CD14-positive monocyte (primary cell): ENCODE measurements at regions not wholly inside any gene's neighbourhood (a gene's known extent, or its start where the extent isn't known, plus 50 kb on each side); places are given as distances from the start of the nearest gene placed in this dataset.

ENCODE experiments used
- DNase-seq, 3 donors: peaks; one replicate each; pipeline ENCODE4 v3.0.0-alpha.2; 2011 to 2022
- H2AFZ ChIP-seq: 2 replicates; pipeline ENCODE4 v1.6.0; 2012; ENCODE audit warnings: mild to moderate bottlenecking, low read depth, low read length, inconsistent platforms; ENCODE audit not compliant: insufficient read depth, poor library complexity, severe bottlenecking
- H3K27ac ChIP-seq, 2 donors: 1 replicate in 1 of 2; 2 replicates in 1 of 2; pipeline ENCODE4 v1.5.1; 2012 to 2013; ENCODE audit warnings: low read length in 2 of 2, control low read depth in 1 of 2, inconsistent platforms in 1 of 2, low read depth in 1 of 2, mild to moderate bottlenecking in 1 of 2
- H3K27me3 ChIP-seq, 2 donors: one replicate each; pipeline versions ENCODE4 v1.6.0 to v1.6.1; 2011 to 2013; ENCODE audit warnings: low read length in 2 of 2; ENCODE audit not compliant: control insufficient read depth in 2 of 2, insufficient read depth in 2 of 2
- H3K36me3 ChIP-seq, 2 donors: replicated peaks in 1 of 2; 1 replicate in 1 of 2; 2 replicates in 1 of 2; pipeline versions ENCODE4 v1.5.1 to v1.6.1; 2012 to 2013; ENCODE audit warnings: low read length in 2 of 2, control low read depth in 1 of 2, inconsistent platforms in 1 of 2, mild to moderate bottlenecking in 1 of 2; ENCODE audit not compliant: insufficient read depth in 2 of 2, control insufficient read depth in 1 of 2
- H3K4me1 ChIP-seq, 2 donors: 1 replicate in 1 of 2; 2 replicates in 1 of 2; pipeline versions ENCODE4 v1.5.1 to v1.6.1; 2012 to 2013; ENCODE audit warnings: low read length in 2 of 2, control low read depth in 1 of 2, inconsistent platforms in 1 of 2, mild to moderate bottlenecking in 1 of 2, moderate library complexity in 1 of 2; ENCODE audit not compliant: insufficient read depth in 2 of 2, control insufficient read depth in 1 of 2
- H3K4me2 ChIP-seq: replicated peaks from 2 replicates; pipeline ENCODE3; 2012; ENCODE audit warnings: low read length, moderate library complexity, mild to moderate bottlenecking; ENCODE audit not compliant: poor library complexity, severe bottlenecking; ENCODE audit errors: extremely low read depth
- H3K4me3 ChIP-seq, 3 experiments: fragments of 200-600 bp in 1 of 3; sonication (generic) in 1 of 3; replicated peaks in 1 of 3; 1 replicate in 2 of 3; 2 replicates in 1 of 3; pipeline ENCODE4 v1.5.1; 2011 to 2013; ENCODE audit warnings: low read length in 3 of 3, mild to moderate bottlenecking in 3 of 3, control low read depth in 2 of 3, low read depth in 2 of 3, inconsistent platforms in 1 of 3, moderate library complexity in 1 of 3
- H3K79me2 ChIP-seq: 2 replicates; pipeline ENCODE4 v1.6.0; 2012; ENCODE audit warnings: mild to moderate bottlenecking, control low read depth, inconsistent platforms, low read length, moderate library complexity; ENCODE audit not compliant: insufficient read depth
- H3K9ac ChIP-seq: 2 replicates; pipeline ENCODE4 v1.6.0; 2017; ENCODE audit warnings: low read length, mild to moderate bottlenecking; ENCODE audit not compliant: insufficient read depth, poor library complexity, severe bottlenecking
- H3K9me3 ChIP-seq, 2 donors: replicated peaks in 1 of 2; 1 replicate in 1 of 2; 2 replicates in 1 of 2; pipeline versions ENCODE4 v1.5.1 to v1.6.1; 2012 to 2013; ENCODE audit warnings: low read length in 2 of 2, control low read depth in 1 of 2; ENCODE audit not compliant: control insufficient read depth in 1 of 2, insufficient read depth in 1 of 2
- H4K20me1 ChIP-seq: 2 replicates; pipeline ENCODE4 v1.6.0; 2012; ENCODE audit warnings: mild to moderate bottlenecking, low read length, control low read depth, moderate library complexity; ENCODE audit not compliant: insufficient read depth
- H3K27ac Mint-ChIP-seq, 7 donors: one replicate each; pipeline ENCODE4 v1.8.0; 2020; ENCODE audit warnings: mild to moderate bottlenecking in 7 of 7, mixed read lengths in 7 of 7, moderate library complexity in 6 of 7, inconsistent platforms in 2 of 7
- H3K27me3 Mint-ChIP-seq, 3 donors: one replicate each; pipeline ENCODE4 v1.8.0; 2021 to 2022; ENCODE audit warnings: low read depth in 3 of 3, mild to moderate bottlenecking in 3 of 3, mixed read lengths in 3 of 3, moderate library complexity in 3 of 3, inconsistent platforms in 1 of 3
- H3K36me3 Mint-ChIP-seq, 2 donors: one replicate each; pipeline ENCODE4 v1.8.0; 2020; ENCODE audit warnings: mixed read lengths in 2 of 2, inconsistent platforms in 1 of 2, mild to moderate bottlenecking in 1 of 2
- H3K4me1 Mint-ChIP-seq: one replicate; pipeline ENCODE4 v1.8.0; 2020; ENCODE audit warnings: mild to moderate bottlenecking, mixed read lengths
- H3K4me3 Mint-ChIP-seq, 2 donors: one replicate each; pipeline ENCODE4 v1.8.0; 2020; ENCODE audit warnings: mild to moderate bottlenecking in 2 of 2, mixed read lengths in 2 of 2, moderate library complexity in 1 of 2
- H3K9me3 Mint-ChIP-seq, 7 donors: one replicate each; pipeline ENCODE4 v1.8.0; 2020 to 2022; ENCODE audit warnings: mixed read lengths in 7 of 7, mild to moderate bottlenecking in 6 of 7, moderate library complexity in 6 of 7, inconsistent platforms in 2 of 7
- CTCF ChIP-seq: fragments of 200-600 bp; IDR thresholded peaks from one replicate; pipeline ENCODE4 v1.8.0; 2022; ENCODE audit warnings: antibody characterized with exemption, mild to moderate bottlenecking
- WGBS: methylation state at CpG from one replicate; pipeline ENCODE4 v1.1.5; 2013; ENCODE audit warnings: missing lambda C conversion rate; ENCODE audit not compliant: insufficient coverage; 5-methylcytosine and 5-hydroxymethylcytosine counted together
- intact Hi-C, 2 donors: fragments of 100-400 bp; cut with micrococcal nuclease; formaldehyde crosslinking; loops; one replicate each; pipeline versions ENCODE4 v1.15.0 to v1.15.1; 2023

DNA sequence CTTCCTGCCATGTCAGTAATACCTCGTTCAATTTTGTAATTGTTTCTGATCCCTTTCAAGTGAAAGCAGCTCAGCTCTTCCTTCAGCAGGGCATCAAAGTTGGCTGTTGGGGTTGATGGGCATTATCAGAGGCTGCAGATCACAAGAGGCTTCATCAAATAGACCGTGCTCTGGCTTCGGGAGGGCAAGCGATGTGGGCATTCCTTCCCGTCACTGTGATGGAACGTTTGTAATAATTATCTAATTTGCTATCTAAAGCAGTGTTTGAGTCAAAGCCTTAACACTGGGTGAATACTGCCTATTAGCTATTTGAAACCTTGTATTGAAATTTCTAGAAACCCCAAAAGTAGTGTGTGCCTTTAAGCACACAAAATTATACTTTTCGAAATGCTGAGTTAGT, 170.1 kb downstream of the OTUD1 start:
- H3K9ac ChIP-seq: no peak overlapping the region
- no peak overlapping the region for H3K4me3 Mint-ChIP-seq
- peaks cover 2 to 10% (median 5%) of the 10 kb centered on the region in 3 donors for H3K27me3 Mint-ChIP-seq
- no peaks in the 10 kb centered on the region for H3K36me3 Mint-ChIP-seq
- H3K4me1 Mint-ChIP-seq: no peaks in the 10 kb centered on the region
- H4K20me1 ChIP-seq: no peaks in the 10 kb centered on the region
- H3K79me2 ChIP-seq: no peaks in the 10 kb centered on the region
- no peak overlapping the region for H3K4me2 ChIP-seq
- no peak for TF ChIP-seq CTCF
- DNase-seq: no peak
- H3K9me3 ChIP-seq: no peaks in the 10 kb centered on the region
- WGBS: no CpG with 5 or more reads among the region's 7 CpGs
- no peaks in the 10 kb centered on the region for H3K36me3 ChIP-seq
- H2AFZ ChIP-seq: no peak overlapping the region
- H3K27ac ChIP-seq: no peak overlapping the region
- H3K9me3 Mint-ChIP-seq: peaks cover 0 to 11% (median 1%) of the 10 kb centered on the region in 7 donors
- intact Hi-C loops: no loop called here
- H3K4me3 ChIP-seq: no peak overlapping the region
- H3K4me1 ChIP-seq: no peaks in the 10 kb centered on the region
- no peaks in the 10 kb centered on the region for H3K27me3 ChIP-seq
- no peak overlapping the region for H3K27ac Mint-ChIP-seq

- H3K4me1 ChIP-seq: no peaks in the 10 kb centered on the region
- no peaks in the 10 kb centered on the region for H3K36me3 Mint-ChIP-seq
- H3K27ac Mint-ChIP-seq: no peak overlapping the region
These were observed 171.9 kb downstream of the OTUD1 start for GRCh38 chr10:23610626-23611307.

More at GRCh38 chr10:23610626-23611307, 171.9 kb downstream of the OTUD1 start:
- Histone ChIP-seq H3K27ac (no peak overlapping the region), H2AFZ (no peak overlapping the region), H3K27me3 (no peaks in the 10 kb centered on the region), H3K4me2 (no peak overlapping the region), H3K9me3 (no peaks in the 10 kb centered on the region), H3K36me3 (no peaks in the 10 kb centered on the region), H3K4me3 (no peak overlapping the region), H3K9ac (no peak overlapping the region), H4K20me1 (no peaks in the 10 kb centered on the region), H3K79me2 (no peaks in the 10 kb centered on the region)
- Mint-ChIP-seq H3K9me3 (peaks cover 0 to 11% (median 1%) of the 10 kb centered on the region in 7 donors), H3K27me3 (peaks cover 0 to 7% (median 6%) of the 10 kb centered on the region in 3 donors), H3K4me3 (no peak overlapping the region), H3K4me1 (peaks cover 7% of the 10 kb centered on the region)
- no peak for DNase-seq
- no peak for TF ChIP-seq CTCF
- 64% methylated on average over 2 of the region's 4 CpGs for WGBS
- intact Hi-C loops: no loop called here
